Naive thymus-derived CD4-positive, alpha-beta T cell (primary cell): ENCODE measurements at regions not wholly inside any gene's neighbourhood (a gene's known extent, or its start where the extent isn't known, plus 50 kb on each side); places are given as distances from the start of the nearest gene placed in this dataset.

Experiments
- ATAC-seq: fragments of 150-1000 bp; cut with Tn5 transposase; 2 replicates; pipeline ENCODE4 v1.10.0; 2021; ENCODE audit warnings: mild to moderate bottlenecking, moderate library complexity
- CTCF ChIA-PET: fragments of 350-600 bp; sonication (Branson Sonifier 250); formaldehyde crosslinking; loops from one replicate; lab custom pipeline; 2021; ENCODE audit warnings: antibody characterized with exemption; lab: Charles Lee
- POLR2A ChIA-PET: fragments of 350-600 bp; sonication (Branson Sonifier 250); formaldehyde crosslinking; loops from one replicate; lab custom pipeline; 2021; ENCODE audit warnings: antibody characterized with exemption, inconsistent platforms; lab: Charles Lee
- DNase-seq, 9 donors: peaks; one replicate each; pipeline versions ENCODE4 v3.0.0 to v3.0.0-alpha.2; 2020 to 2022; ENCODE audit warnings: mixed read lengths in 1 of 9
- H3K27ac ChIP-seq: one replicate; pipeline ENCODE4 v1.7.0; 2013; ENCODE audit warnings: mild to moderate bottlenecking, low read depth, low read length, moderate library complexity
- H3K27me3 ChIP-seq, 2 donors: one replicate each; pipeline ENCODE4 v1.7.0; 2013; ENCODE audit warnings: low read length in 2 of 2, mild to moderate bottlenecking in 2 of 2, moderate library complexity in 2 of 2; ENCODE audit not compliant: control insufficient read depth in 2 of 2, insufficient read depth in 2 of 2
- H3K36me3 ChIP-seq, 3 experiments: 1 replicate in 2 of 3; 2 replicates in 1 of 3; pipeline ENCODE4 v1.7.0; 2013; ENCODE audit warnings: low read length in 3 of 3, mild to moderate bottlenecking in 3 of 3, moderate library complexity in 1 of 3; ENCODE audit not compliant: insufficient read depth in 3 of 3, control insufficient read depth in 2 of 3
- H3K4me1 ChIP-seq, 2 donors: one replicate each; pipeline ENCODE4 v1.7.0; 2013; ENCODE audit warnings: low read length in 2 of 2, mild to moderate bottlenecking in 2 of 2, moderate library complexity in 1 of 2; ENCODE audit not compliant: control insufficient read depth in 2 of 2, insufficient read depth in 2 of 2
- H3K4me3 ChIP-seq: 2 replicates; pipeline ENCODE4 v1.7.0; 2013; ENCODE audit warnings: mild to moderate bottlenecking, low read length
- H3K9me3 ChIP-seq, 3 experiments: 1 replicate in 2 of 3; 2 replicates in 1 of 3; pipeline ENCODE4 v1.7.0; 2013; ENCODE audit warnings: low read length in 3 of 3; ENCODE audit not compliant: control insufficient read depth in 2 of 3
- H3K27ac Mint-ChIP-seq, 9 donors: one replicate each; pipeline ENCODE4 v1.8.0; 2020 to 2022; ENCODE audit warnings: mixed read lengths in 9 of 9, mild to moderate bottlenecking in 8 of 9, moderate library complexity in 5 of 9, inconsistent platforms in 2 of 9
- H3K27me3 Mint-ChIP-seq, 5 donors: one replicate each; pipeline ENCODE4 v1.8.0; 2021 to 2022; ENCODE audit warnings: mixed read lengths in 5 of 5, mild to moderate bottlenecking in 1 of 5
- H3K36me3 Mint-ChIP-seq, 5 donors: one replicate each; pipeline ENCODE4 v1.8.0; 2020 to 2022; ENCODE audit warnings: mixed read lengths in 5 of 5, mild to moderate bottlenecking in 3 of 5, inconsistent platforms in 1 of 5
- H3K4me1 Mint-ChIP-seq, 7 donors: one replicate each; pipeline ENCODE4 v1.8.0; 2020 to 2022; ENCODE audit warnings: mixed read lengths in 7 of 7, mild to moderate bottlenecking in 3 of 7, inconsistent platforms in 1 of 7
- H3K4me3 Mint-ChIP-seq, 10 donors: one replicate each; pipeline ENCODE4 v1.8.0; 2020 to 2022; ENCODE audit warnings: mild to moderate bottlenecking in 10 of 10, mixed read lengths in 10 of 10, moderate library complexity in 6 of 10, inconsistent platforms in 2 of 10
- H3K9me3 Mint-ChIP-seq, 11 donors: one replicate each; pipeline ENCODE4 v1.8.0; 2020 to 2022; ENCODE audit warnings: mixed read lengths in 11 of 11, mild to moderate bottlenecking in 4 of 11, inconsistent platforms in 1 of 11, moderate library complexity in 1 of 11
- intact Hi-C, 2 donors: fragments of 100-400 bp; cut with micrococcal nuclease; formaldehyde crosslinking; loops; one replicate each; pipeline ENCODE4 v1.15.1; 2023

GRCh38 chr1:187838335-187839293, 1009.9 kb downstream of the PLA2G4A start:
- POLR2A ChIA-PET = no interaction called here
- Histone ChIP-seq H3K27ac (no peak overlapping the region), H3K9me3 (no peaks in the 10 kb centered on the region), H3K27me3 (no peaks in the 10 kb centered on the region), H3K4me3 (no peak overlapping the region), H3K36me3 (no peaks in the 10 kb centered on the region), H3K4me1 (no peaks in the 10 kb centered on the region)
- CTCF ChIA-PET = no interaction called here
- Mint-ChIP-seq H3K4me1 (no peaks in the 10 kb centered on the region), H3K9me3 (peaks cover 0 to 19% (median 0%) of the 10 kb centered on the region in 11 donors), H3K27me3 (no peaks in the 10 kb centered on the region), H3K4me3 (no peak overlapping the region), H3K27ac (no peak overlapping the region), H3K36me3 (no peaks in the 10 kb centered on the region)
- DNase-seq = no peak
- intact Hi-C loops = no loop called here
- no peak for ATAC-seq

GRCh38 chr1:187839873-187840272, 1011.1 kb downstream of the PLA2G4A start:
- Mint-ChIP-seq H3K27ac (no peak overlapping the region), H3K4me1 (no peaks in the 10 kb centered on the region), H3K36me3 (no peaks in the 10 kb centered on the region), H3K27me3 (no peaks in the 10 kb centered on the region), H3K9me3 (peaks cover 0 to 19% (median 0%) of the 10 kb centered on the region in 11 donors), H3K4me3 (no peak overlapping the region)
- DNase-seq = no peak
- no peak overlapping the region for H3K4me3 ChIP-seq
- POLR2A ChIA-PET = no interaction called here
- H3K27ac ChIP-seq = no peak overlapping the region
- H3K27me3 ChIP-seq = no peaks in the 10 kb centered on the region
- CTCF ChIA-PET = no interaction called here
- no peaks in the 10 kb centered on the region for H3K4me1 ChIP-seq
- no peak for ATAC-seq
- H3K9me3 ChIP-seq = no peaks in the 10 kb centered on the region
- intact Hi-C loops = no loop called here
- no peaks in the 10 kb centered on the region for H3K36me3 ChIP-seq

- CTCF ChIA-PET = no interaction called here
- Mint-ChIP-seq H3K36me3 (no peaks in the 10 kb centered on the region), H3K27ac (no peak overlapping the region), H3K27me3 (no peaks in the 10 kb centered on the region), H3K9me3 (peaks cover 0 to 19% (median 0%) of the 10 kb centered on the region in 11 donors), H3K4me3 (no peak overlapping the region), H3K4me1 (no peaks in the 10 kb centered on the region)
- Histone ChIP-seq H3K36me3 (no peaks in the 10 kb centered on the region), H3K4me1 (no peaks in the 10 kb centered on the region), H3K9me3 (no peaks in the 10 kb centered on the region), H3K4me3 (no peak overlapping the region), H3K27ac (no peak overlapping the region), H3K27me3 (no peaks in the 10 kb centered on the region)
- intact Hi-C loops = no loop called here
- POLR2A ChIA-PET = no interaction called here
- no peak for ATAC-seq
- DNase-seq = no peak
Measured at GRCh38 chr1:187840557-187840956, 1011.8 kb downstream of the PLA2G4A start.

- Histone ChIP-seq H3K4me1 (no peaks in the 10 kb centered on the region), H3K27ac (no peak overlapping the region), H3K9me3 (no peaks in the 10 kb centered on the region), H3K27me3 (no peaks in the 10 kb centered on the region), H3K36me3 (no peaks in the 10 kb centered on the region), H3K4me3 (no peak overlapping the region)
- Mint-ChIP-seq H3K27ac (no peak overlapping the region), H3K36me3 (no peaks in the 10 kb centered on the region), H3K27me3 (no peaks in the 10 kb centered on the region), H3K4me3 (no peak overlapping the region), H3K4me1 (no peaks in the 10 kb centered on the region), H3K9me3 (peaks cover 0 to 11% (median 2%) of the 10 kb centered on the region in 11 donors)
- ATAC-seq (no peak), DNase-seq (no peak)
- intact Hi-C loops = no loop called here
- POLR2A ChIA-PET = no interaction called here
- CTCF ChIA-PET = no interaction called here
Measured at GRCh38 chr1:187842406-187843165, 1013.8 kb downstream of the PLA2G4A start.

- ChIA-PET CTCF (no interaction called here), POLR2A (no interaction called here)
- Mint-ChIP-seq H3K27ac (no peak overlapping the region), H3K36me3 (no peaks in the 10 kb centered on the region), H3K9me3 (peaks cover 0 to 11% (median 2%) of the 10 kb centered on the region in 11 donors), H3K27me3 (no peaks in the 10 kb centered on the region), H3K4me1 (no peaks in the 10 kb centered on the region), H3K4me3 (no peak overlapping the region)
- H3K27me3 ChIP-seq = no peaks in the 10 kb centered on the region
- intact Hi-C loops = no loop called here
- H3K36me3 ChIP-seq = no peaks in the 10 kb centered on the region
- DNase-seq (no peak), ATAC-seq (no peak)
- H3K27ac ChIP-seq = no peak overlapping the region
- no peak overlapping the region for H3K4me3 ChIP-seq
- H3K4me1 ChIP-seq = no peaks in the 10 kb centered on the region
- no peaks in the 10 kb centered on the region for H3K9me3 ChIP-seq
Measured at GRCh38 chr1:187844313-187844712, 1015.6 kb downstream of the PLA2G4A start.

GRCh38 chr1:187847531-187847930, 1018.8 kb downstream of the PLA2G4A start:
- intact Hi-C loops = no loop called here
- H3K4me1 Mint-ChIP-seq = no peaks in the 10 kb centered on the region
- Histone ChIP-seq H3K27me3 (no peaks in the 10 kb centered on the region), H3K27ac (no peak overlapping the region), H3K9me3 (no peaks in the 10 kb centered on the region), H3K36me3 (no peaks in the 10 kb centered on the region), H3K4me3 (no peak overlapping the region), H3K4me1 (no peaks in the 10 kb centered on the region)
- H3K36me3 Mint-ChIP-seq = no peaks in the 10 kb centered on the region
- H3K27me3 Mint-ChIP-seq = no peaks in the 10 kb centered on the region
- ChIA-PET CTCF (no interaction called here), POLR2A (no interaction called here)
- peaks cover 0 to 15% (median 5%) of the 10 kb centered on the region in 11 donors for H3K9me3 Mint-ChIP-seq
- no peak overlapping the region for H3K4me3 Mint-ChIP-seq
- DNase-seq = no peak
- ATAC-seq = no peak
- no peak overlapping the region for H3K27ac Mint-ChIP-seq
